GM18867 (cell line): ENCODE measurements at regions not wholly inside any gene's neighbourhood (a gene's known extent, or its start where the extent isn't known, plus 50 kb on each side); places are given as distances from the start of the nearest gene placed in this dataset.
"Not testable (repeated sequence)": the region's sequence is repeated elsewhere in the genome, so short reads cannot be mapped to it uniquely, and the experiment has no call there.

Source experiments
- ATAC-seq: cut with Tn5 transposase; IDR thresholded peaks from one replicate; pipeline ENCODE4 v1.9.1; 2021; ENCODE audit warnings: mild to moderate bottlenecking, moderate library complexity; ENCODE audit not compliant: unreplicated experiment

- no peak for ATAC-seq
These were observed 181.6 kb upstream of the SOX14 start for GRCh38 chr3:137582484-137582883.

- no peak for ATAC-seq
These were observed 180.9 kb upstream of the SOX14 start for GRCh38 chr3:137583256-137583655.

GRCh38 chr3:137588871-137589270 lies 175.2 kb upstream of the SOX14 start:
- ATAC-seq, result no peak

GRCh38 chr3:137595415-137595814 lies 168.7 kb upstream of the SOX14 start:
- ATAC-seq, result not testable (repeated sequence)

- no peak for ATAC-seq
These were observed 153.4 kb upstream of the SOX14 start for GRCh38 chr3:137610723-137611122.

GRCh38 chr3:137612291-137612690 lies 151.8 kb upstream of the SOX14 start:
- no peak for ATAC-seq

GRCh38 chr3:137615659-137616418 lies 148.3 kb upstream of the SOX14 start:
- no peak for ATAC-seq

GRCh38 chr3:137641879-137642704 lies 122.0 kb upstream of the SOX14 start:
- no peak for ATAC-seq

GRCh38 chr3:137642831-137643230 lies 121.3 kb upstream of the SOX14 start:
- ATAC-seq, result no peak

GRCh38 chr3:137647179-137647578 lies 116.9 kb upstream of the SOX14 start:
- no peak for ATAC-seq

- ATAC-seq, result no peak
These were observed 94.5 kb upstream of the SOX14 start for GRCh38 chr3:137669519-137670060.

- no peak for ATAC-seq
These were observed 76.8 kb upstream of the SOX14 start for GRCh38 chr3:137687181-137687879.

- peak; percentile 64 for ATAC-seq
These were observed 71.2 kb upstream of the SOX14 start for GRCh38 chr3:137692803-137693431.

GRCh38 chr3:137693791-137694190 lies 70.3 kb upstream of the SOX14 start:
- ATAC-seq, result no peak

GRCh38 chr3:137694836-137695235 lies 69.3 kb upstream of the SOX14 start:
- ATAC-seq, result no peak

- no peak for ATAC-seq
These were observed 68.8 kb upstream of the SOX14 start for GRCh38 chr3:137695351-137695750.

- no peak for ATAC-seq
These were observed 55.0 kb upstream of the SOX14 start for GRCh38 chr3:137709011-137709601.

GRCh38 chr3:137713965-137714364 lies 50.1 kb upstream of the SOX14 start:
- not testable (repeated sequence) for ATAC-seq
